ENCODE measurements at regions not wholly inside any gene's neighbourhood (a gene's known extent, or its start where the extent isn't known, plus 50 kb on each side); places are given as distances from the start of the nearest gene placed in this dataset.

DNA sequence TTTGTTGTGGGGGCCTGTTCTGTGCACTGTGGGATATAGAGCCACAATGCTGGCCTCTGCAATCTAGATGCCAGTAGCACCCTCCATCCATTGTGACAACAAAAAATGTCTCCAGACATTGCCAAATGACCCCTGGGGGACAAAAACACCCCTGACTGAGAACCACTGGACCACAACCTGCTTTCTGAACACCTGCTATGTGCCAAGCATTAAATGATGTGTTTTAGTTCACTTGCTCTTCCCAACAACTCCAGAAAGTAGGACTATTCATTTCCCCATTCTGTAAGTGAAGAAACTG, 367.0 kb upstream of the ERCC4 start:
- no peak overlapping the region for H3K4me3 ChIP-seq
- TF ChIP-seq, protein P1, sequence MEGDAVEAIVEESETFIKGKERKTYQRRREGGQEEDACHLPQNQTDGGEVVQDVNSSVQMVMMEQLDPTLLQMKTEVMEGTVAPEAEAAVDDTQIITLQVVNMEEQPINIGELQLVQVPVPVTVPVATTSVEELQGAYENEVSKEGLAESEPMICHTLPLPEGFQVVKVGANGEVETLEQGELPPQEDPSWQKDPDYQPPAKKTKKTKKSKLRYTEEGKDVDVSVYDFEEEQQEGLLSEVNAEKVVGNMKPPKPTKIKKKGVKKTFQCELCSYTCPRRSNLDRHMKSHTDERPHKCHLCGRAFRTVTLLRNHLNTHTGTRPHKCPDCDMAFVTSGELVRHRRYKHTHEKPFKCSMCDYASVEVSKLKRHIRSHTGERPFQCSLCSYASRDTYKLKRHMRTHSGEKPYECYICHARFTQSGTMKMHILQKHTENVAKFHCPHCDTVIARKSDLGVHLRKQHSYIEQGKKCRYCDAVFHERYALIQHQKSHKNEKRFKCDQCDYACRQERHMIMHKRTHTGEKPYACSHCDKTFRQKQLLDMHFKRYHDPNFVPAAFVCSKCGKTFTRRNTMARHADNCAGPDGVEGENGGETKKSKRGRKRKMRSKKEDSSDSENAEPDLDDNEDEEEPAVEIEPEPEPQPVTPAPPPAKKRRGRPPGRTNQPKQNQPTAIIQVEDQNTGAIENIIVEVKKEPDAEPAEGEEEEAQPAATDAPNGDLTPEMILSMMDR (IDR thresholded peaks at IDR 0.05): no peak
- TF ChIP-seq POLR2A (IDR thresholded peaks at IDR 0.05): no peak
- intact Hi-C loops (cut with DNase I): no loop called here
- no peaks in the 10 kb centered on the region for H3K27me3 ChIP-seq
- no peaks in the 10 kb centered on the region for H3K4me1 ChIP-seq
- H3K36me3 ChIP-seq: no peaks in the 10 kb centered on the region
- no peak for DNase-seq
- H3K27ac ChIP-seq: no peak overlapping the region
- no peaks in the 10 kb centered on the region for H3K9me3 ChIP-seq

DNA sequence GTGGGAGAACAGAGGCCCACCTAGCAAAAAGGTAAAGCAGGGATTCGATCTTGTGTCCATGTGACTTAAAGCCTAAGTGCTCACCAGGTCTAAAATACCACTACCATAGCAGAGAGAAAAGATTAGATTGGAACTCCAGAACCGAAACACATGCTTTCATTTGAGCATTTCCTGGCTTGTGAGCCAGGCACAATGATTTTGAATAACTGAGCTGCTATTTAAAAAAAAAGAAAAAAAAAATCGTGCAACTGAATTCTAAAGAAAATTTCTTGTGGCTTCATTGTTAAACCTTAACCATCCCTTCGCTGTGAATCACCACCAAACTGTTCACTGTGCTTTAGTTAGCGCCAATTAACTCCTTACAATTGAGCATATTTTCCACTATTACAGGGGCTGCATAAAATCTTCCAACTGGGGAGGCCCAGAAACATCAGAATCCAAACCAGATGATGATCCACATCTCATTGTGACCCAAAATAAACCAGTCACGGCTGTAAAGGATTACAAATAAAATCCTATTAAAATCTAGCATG, 366.4 kb upstream of the ERCC4 start:
- TF ChIP-seq, protein P1 (IDR thresholded peaks at IDR 0.05): no peak
- TF ChIP-seq POLR2A (IDR thresholded peaks at IDR 0.05): no peak
- no peak for DNase-seq
- Histone ChIP-seq H3K27me3 (no peaks in the 10 kb centered on the region), H3K4me1 (no peaks in the 10 kb centered on the region), H3K9me3 (no peaks in the 10 kb centered on the region), H3K4me3 (no peak overlapping the region), H3K36me3 (no peaks in the 10 kb centered on the region), H3K27ac (no peak overlapping the region)
- intact Hi-C loops (cut with DNase I): no loop called here
- WGBS, 2 donors: 65 to 70% methylated on average over 6 of the region's 6 CpGs

DNA sequence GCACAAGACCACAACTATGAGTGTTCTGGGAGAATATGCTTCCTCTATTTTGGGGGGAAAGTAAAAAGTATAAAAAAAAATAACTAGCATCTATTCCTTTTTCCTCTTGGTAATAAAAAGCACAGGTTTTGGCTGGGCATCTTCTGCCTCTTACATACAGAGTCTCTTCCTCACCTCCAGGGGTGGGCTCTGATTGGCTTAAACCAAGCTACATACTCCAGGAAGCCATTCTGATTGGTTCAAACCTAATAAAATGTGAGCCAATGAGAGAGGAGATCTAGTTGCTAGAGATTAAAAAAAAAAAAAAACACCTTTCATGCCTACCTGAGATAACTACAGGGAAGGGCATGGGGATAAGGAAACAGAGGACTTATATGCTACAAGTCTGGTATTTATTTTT, 365.9 kb upstream of the ERCC4 start:
- intact Hi-C loops (cut with DNase I): no loop called here
- Histone ChIP-seq H3K4me3 (no peak overlapping the region), H3K4me1 (no peaks in the 10 kb centered on the region), H3K36me3 (no peaks in the 10 kb centered on the region), H3K27me3 (no peaks in the 10 kb centered on the region), H3K9me3 (no peaks in the 10 kb centered on the region), H3K27ac (no peak overlapping the region)
- DNase-seq: no peak
- TF ChIP-seq, protein P1 (IDR thresholded peaks at IDR 0.05): no peak
- no peak for TF ChIP-seq POLR2A (IDR thresholded peaks at IDR 0.05)

DNA sequence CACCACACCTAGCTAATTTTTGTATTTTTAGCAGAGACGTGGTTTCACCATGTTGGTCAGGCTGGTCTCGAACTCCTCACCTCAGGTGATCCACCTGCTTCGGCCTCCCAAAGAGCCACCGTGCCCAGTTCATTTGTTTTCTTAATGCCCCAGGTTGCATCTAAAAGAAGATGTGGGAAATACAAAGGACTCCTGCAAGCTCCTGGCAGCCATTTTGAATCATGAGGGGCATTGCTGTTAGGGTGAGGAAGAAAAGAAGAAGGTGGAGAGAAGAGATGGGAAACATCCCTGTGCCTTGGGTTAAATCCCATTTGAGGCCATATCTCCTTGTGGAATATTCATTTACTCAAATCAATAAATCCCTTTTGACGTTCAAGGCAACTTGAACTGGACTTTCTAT, 365.3 kb upstream of the ERCC4 start:
- 86 to 92% methylated on average over 1 to 5 of the region's 5 CpGs for whole genome bisulfite sequencing, 2 donors
- TF ChIP-seq, protein P1 (IDR thresholded peaks at IDR 0.05): no peak
- no peak for TF ChIP-seq POLR2A (IDR thresholded peaks at IDR 0.05)
- DNase-seq: no peak
- no peaks in the 10 kb centered on the region for H3K4me1 ChIP-seq
- intact Hi-C loops (cut with DNase I): no loop called here
- H3K9me3 ChIP-seq: no peaks in the 10 kb centered on the region
- H3K36me3 ChIP-seq: no peaks in the 10 kb centered on the region
- H3K27ac ChIP-seq: no peak overlapping the region
- no peak overlapping the region for H3K4me3 ChIP-seq
- H3K27me3 ChIP-seq: no peaks in the 10 kb centered on the region

DNA sequence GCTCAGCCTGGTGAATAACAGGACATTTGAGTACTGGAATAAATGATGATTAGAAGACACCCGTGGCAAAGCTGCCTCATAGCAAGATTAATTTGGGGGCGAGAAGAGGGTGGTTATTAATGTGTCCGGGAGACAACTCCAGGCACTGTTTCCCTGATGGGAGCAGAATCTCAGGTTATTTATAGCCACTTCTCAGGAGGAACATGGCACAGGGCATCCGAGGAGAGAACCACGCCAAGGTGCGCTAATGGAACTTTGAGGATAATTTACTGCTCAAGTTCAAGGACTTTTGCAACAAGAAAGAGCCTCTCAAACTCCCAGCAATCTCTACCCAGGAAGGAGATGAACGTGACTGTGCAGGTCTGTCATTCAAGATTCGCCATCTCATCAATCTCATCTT, 362.5 kb upstream of the ERCC4 start:
- WGBS, 2 donors: 59 to 67% methylated on average over 8 of the region's 8 CpGs
- Histone ChIP-seq H3K36me3 (no peaks in the 10 kb centered on the region), H3K9me3 (no peaks in the 10 kb centered on the region), H3K4me1 (no peaks in the 10 kb centered on the region), H3K27ac (no peak overlapping the region), H3K4me3 (no peak overlapping the region), H3K27me3 (no peaks in the 10 kb centered on the region)
- DNase-seq: no peak
- TF ChIP-seq, protein P1 (IDR thresholded peaks at IDR 0.05): no peak
- intact Hi-C loops (cut with DNase I): no loop called here
